ENCODE measurements at regions not wholly inside any gene's neighbourhood (a gene's known extent, or its start where the extent isn't known, plus 50 kb on each side); places are given as distances from the start of the nearest gene placed in this dataset.

GRCh38 chr2:239605976-239606375, 205.2 kb upstream of the HDAC4 start:
- DNase-seq (ENCODE audit: extremely low spot score, insufficient read length, low read depth) = no peak
- no peak for FAIRE-seq

- DNase-seq (ENCODE audit: extremely low spot score, insufficient read length, low read depth) (no peak), FAIRE-seq (no peak)
These were observed 204.6 kb upstream of the HDAC4 start for GRCh38 chr2:239605409-239605808.

- FAIRE-seq (no peak), DNase-seq (ENCODE audit: extremely low spot score, insufficient read length, low read depth) (no peak)
These were observed 204.0 kb upstream of the HDAC4 start for GRCh38 chr2:239604861-239605260.

DNA sequence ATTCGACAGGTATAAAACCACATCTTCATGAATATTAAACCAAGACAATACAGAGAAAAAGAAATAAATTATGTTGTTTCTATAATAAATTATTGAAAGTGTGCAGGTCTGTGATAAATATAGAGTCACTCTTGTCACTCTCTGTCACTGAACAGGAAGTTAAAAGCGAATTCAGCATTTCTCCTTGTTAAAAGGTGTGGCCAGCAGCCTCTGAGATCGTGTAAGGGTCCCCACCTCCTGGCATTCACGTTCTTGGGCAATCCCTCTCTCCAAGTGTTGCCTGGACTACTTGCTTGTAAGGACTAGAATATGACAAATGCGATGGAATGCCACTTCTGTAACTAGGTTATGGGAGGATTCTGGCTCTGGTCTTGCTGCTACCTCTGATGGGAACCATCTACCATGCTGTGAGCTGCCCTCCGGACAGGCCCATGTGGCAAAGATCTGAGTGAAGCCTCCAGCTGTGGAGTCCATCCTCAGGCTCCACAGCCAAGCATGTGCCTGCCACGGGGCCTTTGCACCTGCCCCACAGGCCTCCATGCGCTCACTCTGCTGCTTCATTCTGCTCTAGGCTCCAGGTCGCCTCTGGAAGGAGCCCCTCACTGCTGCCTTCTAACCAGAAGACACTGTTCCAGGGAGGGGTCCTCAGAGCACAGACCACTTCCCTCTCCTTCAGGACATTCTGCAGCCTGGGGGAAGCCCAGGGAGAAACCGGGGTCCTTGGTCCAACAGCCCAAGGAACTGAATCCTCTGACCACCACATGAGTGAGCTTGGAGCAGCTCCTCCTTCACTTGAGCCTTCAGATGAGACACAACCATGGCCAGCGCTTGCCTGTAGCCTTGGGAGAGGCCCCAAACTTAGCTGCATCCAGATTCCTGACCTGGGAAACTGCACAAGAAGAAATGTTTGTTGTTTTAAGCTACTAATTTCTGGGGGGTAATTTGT, 202.9 kb upstream of the HDAC4 start:
- FAIRE-seq = no peak
- DNase-seq (ENCODE audit: extremely low spot score, insufficient read length, low read depth) = no peak

- FAIRE-seq (no peak), DNase-seq (ENCODE audit: extremely low spot score, insufficient read length, low read depth) (no peak)
These were observed 201.8 kb upstream of the HDAC4 start for GRCh38 chr2:239602290-239603282.

GRCh38 chr2:239601880-239602279, 201.1 kb upstream of the HDAC4 start:
- no peak for DNase-seq (ENCODE audit: extremely low spot score, insufficient read length, low read depth)
- FAIRE-seq = no peak

- DNase-seq (ENCODE audit: extremely low spot score, insufficient read length, low read depth) (no peak), FAIRE-seq (no peak)
These were observed 200.5 kb upstream of the HDAC4 start for GRCh38 chr2:239601201-239601851.

- FAIRE-seq = no peak
- no peak for DNase-seq (ENCODE audit: extremely low spot score, insufficient read length, low read depth)
These were observed 199.8 kb upstream of the HDAC4 start for GRCh38 chr2:239600650-239601049.

DNA sequence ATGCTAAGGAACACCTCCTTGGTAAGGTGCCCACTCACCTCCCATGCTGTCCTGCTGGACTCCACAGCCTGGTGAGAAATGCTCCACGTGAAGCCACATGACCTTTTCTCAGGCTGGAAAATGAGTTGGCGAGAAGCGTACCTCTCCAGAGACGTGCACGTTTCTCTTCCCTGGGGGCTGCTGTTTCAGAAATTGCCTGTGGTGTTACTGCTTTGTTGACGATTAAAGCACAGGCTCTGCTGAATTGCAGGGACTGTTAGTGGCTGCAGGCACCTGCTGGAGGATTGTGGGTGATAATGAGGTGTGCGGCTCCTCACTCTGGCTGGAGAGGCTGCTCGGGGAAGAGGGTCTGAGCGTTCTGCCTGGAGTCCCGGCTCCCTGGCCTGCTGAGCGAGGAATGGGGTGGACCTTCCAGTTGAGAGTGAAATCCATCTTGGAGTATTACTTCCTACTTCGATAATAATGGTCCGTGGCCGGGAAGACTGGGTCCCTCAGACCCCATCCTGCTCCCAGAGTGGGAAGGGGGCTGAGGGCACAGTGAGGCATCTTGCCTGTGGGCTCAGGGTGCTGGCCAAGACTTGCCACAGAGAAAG, 199.3 kb upstream of the HDAC4 start:
- DNase-seq (ENCODE audit: extremely low spot score, insufficient read length, low read depth) (no peak), FAIRE-seq (no peak)

GRCh38 chr2:239599299-239599698, 198.5 kb upstream of the HDAC4 start:
- DNase-seq (ENCODE audit: extremely low spot score, insufficient read length, low read depth) = no peak
- no peak for FAIRE-seq

- FAIRE-seq (no peak), DNase-seq (ENCODE audit: extremely low spot score, insufficient read length, low read depth) (no peak)
These were observed 197.9 kb upstream of the HDAC4 start for GRCh38 chr2:239598732-239599090.

DNA sequence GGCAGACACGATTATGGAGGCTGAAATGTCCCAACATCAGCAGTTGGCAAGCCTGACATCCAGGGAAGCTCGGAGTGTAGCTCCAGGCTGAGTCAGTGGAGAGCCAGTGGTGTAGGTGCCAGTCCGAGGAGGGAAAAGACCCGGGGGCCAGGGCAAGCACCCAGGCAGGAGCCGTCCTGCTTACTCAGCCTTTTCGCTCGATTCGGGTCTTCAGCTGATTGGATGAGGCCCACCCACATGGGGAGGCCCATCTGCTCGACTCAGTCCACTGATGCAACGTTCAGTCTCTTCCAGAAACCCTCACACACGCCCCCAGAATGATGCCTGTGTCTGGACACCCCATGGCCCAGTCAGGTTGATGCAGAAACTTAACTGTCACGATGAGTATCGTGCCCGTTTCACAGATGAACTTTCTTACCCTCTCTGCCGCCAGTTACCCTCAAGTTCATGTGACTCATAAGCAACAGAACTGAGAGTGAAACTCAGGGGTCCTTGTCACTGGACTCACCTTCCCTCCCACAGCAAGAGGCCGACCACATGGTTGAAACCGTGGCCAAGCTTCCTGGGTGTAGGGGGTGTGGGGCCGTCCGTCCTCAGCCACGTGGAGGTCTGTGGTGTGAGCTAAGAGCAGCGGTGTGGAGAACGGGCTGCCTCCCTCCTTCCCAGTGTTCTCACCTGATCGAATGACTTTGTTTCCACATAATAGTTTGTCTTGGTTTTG, 197.4 kb upstream of the HDAC4 start:
- DNase-seq (ENCODE audit: extremely low spot score, insufficient read length, low read depth) (no peak), FAIRE-seq (no peak)

DNA sequence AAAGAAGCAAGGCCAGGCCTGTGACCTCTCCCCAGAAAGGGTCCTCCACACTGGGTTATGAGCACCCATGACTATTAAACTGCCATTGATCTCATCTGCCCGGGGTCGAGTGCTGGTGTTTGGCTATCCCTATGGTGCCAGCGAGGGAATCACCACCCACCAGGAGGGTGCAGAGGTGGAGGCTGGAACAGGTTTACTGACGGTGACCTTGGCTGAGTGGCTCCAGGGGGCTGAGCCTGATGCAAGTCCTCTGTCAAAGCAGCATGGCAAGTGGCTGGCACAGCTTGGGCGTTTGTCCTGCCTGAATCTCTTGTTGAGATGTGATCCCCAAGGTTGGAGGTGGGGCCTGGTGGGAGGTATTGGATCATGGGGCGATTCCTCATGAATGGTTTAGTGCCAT, 196.4 kb upstream of the HDAC4 start:
- FAIRE-seq = no peak
- DNase-seq (ENCODE audit: extremely low spot score, insufficient read length, low read depth) = no peak

DNA sequence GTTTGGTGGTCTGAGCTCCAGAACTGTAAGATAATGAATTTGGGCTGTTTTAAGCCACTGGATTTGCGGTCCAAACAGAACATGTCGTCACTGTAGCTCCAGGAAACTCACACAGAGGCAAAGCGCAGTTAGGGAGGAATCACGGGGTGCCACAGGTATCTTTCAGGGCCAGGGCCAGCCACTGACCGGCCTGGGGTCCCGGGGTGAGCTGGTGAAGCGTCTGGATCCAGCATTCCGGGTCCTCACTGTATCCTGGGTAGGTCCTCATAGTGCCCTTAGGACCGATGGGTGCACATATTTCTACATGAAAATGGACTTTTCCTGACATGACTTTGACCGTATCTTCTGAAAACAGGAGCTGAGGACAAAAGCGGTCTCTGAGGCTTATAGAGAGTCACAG, 196.0 kb upstream of the HDAC4 start:
- no peak for DNase-seq (ENCODE audit: extremely low spot score, insufficient read length, low read depth)
- no peak for FAIRE-seq

DNA sequence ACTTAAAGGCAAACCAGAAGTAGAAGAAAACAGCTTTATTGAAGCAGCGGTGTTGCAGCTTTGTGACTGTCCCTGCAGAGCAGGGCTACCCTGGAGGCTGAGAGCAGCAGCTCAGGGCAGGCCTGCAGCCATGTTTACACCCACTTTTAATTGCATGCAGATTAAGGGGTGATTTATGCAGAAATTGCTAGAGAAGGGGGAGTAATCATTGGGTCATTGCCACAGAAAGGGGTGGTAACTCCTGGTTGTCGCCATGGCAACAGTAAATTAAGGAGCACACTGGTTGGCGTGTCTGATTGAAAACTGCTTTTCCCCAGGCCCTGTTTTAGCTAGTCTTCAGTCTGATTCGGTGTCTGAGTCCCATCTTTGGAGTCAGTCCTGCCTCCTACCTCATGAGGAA, 195.4 kb upstream of the HDAC4 start:
- no peak for FAIRE-seq
- DNase-seq (ENCODE audit: extremely low spot score, insufficient read length, low read depth) = no peak

DNA sequence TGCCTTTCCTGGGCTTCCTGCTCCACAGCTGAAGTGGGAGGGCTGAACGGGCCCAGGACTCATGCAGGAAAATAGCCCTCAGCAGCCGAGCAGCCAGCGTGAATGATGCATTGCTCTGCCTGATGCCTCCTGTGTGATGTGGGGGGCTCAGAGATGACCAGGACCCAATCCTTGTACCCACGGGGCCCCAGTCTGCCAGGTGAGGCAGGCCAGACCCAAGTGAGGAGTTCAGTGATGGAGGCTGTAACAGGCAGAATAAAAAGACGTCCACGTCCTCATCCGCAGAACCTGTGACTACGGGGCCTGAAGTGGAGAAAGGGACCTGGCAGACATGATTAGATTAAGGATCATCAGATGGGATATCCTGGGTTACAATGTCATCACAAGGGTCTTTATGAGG, 194.9 kb upstream of the HDAC4 start:
- no peak for DNase-seq (ENCODE audit: extremely low spot score, insufficient read length, low read depth)
- FAIRE-seq = no peak

DNA sequence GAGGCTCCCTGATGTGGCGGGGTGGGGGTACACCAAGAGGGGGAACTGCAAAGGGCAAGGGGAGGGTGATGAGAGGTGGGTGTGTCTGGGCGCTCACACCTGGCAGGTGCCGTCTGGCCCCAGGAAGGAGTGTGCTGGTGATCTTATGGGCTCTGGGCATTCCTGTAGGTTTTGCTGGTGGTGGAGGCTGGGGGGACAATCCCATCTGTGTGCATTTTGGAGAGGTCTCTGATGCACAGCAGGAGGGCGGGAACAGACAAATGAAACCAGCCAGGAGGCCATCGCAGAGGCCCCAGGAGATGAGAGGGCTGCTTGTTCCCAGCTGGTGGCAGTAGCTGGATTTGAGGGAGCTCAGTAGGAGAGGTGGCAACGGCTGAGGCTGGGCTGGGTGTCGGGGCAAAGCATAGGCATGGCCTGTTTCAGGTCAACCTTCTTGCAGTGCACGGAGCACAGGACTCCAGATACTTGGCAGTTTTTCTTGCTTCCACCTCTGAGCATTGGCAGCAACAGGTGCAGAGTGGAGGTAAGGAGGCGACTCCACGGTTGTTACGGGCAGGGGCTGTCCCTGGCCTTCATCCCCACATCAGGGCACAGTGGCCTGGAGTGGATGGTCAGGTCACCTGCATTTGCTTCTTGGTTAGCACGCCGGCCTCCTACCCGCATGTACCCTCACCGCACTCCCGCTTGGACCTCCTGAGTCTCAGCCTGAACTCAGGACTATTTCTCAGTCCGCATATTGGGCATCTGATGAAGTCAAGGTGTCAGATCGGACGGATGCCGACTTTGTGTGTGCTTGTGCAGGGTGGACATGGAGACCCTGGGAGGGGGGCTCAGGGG, 194.2 kb upstream of the HDAC4 start:
- FAIRE-seq (no peak), DNase-seq (ENCODE audit: extremely low spot score, insufficient read length, low read depth) (no peak)

DNA sequence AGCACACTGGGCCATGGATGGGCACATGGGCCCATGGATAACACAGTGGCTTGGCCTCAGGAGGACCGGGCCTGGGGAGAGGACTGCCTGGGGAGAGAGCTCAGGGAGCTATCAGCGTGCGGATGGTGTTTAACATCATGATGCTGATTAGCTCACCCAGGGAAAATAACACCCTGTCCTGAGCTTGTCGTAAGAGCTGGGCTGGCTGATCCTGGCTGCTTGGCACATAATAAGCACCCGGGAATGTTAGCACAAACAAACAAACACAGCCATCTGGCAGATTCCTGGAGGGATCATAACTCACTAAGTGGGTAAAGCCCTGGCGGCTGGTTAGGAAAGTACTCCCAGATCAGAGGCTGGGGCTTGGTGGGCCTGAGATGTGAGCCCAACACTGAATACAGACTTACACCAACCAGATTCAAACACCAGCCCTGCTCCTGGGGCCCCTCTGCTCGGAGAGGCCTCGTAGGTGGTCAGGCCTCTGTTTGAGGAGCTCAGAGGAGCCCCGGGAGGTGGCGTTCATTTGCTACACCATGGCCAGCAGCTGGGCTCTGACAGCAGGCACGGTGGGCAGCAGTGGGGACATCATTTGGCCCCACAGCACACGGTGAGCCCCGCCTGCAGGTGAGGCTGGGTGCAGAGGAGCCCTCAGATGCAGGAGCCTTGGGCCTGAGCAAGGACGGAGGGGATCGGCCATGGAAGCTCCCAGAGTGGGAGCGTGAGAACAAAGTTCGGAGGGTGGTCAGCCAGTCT, 193.4 kb upstream of the HDAC4 start:
- no peak for FAIRE-seq
- DNase-seq (ENCODE audit: extremely low spot score, insufficient read length, low read depth) = no peak
